Stimulated activated CD8-positive, alpha-beta memory T cell treated with anti-CD3 and anti-CD28 coated beads, Interleukin-15, amount 100 ng/mL, for 48 hours (primary cell): ENCODE measurements at regions not wholly inside any gene's neighbourhood (a gene's known extent, or its start where the extent isn't known, plus 50 kb on each side); places are given as distances from the start of the nearest gene placed in this dataset.

Experiments
- DNase-seq, 2 donors: peaks; one replicate each; pipeline ENCODE4 v3.0.0-alpha.2; 2020; ENCODE audit warnings: low read depth in 2 of 2

DNA sequence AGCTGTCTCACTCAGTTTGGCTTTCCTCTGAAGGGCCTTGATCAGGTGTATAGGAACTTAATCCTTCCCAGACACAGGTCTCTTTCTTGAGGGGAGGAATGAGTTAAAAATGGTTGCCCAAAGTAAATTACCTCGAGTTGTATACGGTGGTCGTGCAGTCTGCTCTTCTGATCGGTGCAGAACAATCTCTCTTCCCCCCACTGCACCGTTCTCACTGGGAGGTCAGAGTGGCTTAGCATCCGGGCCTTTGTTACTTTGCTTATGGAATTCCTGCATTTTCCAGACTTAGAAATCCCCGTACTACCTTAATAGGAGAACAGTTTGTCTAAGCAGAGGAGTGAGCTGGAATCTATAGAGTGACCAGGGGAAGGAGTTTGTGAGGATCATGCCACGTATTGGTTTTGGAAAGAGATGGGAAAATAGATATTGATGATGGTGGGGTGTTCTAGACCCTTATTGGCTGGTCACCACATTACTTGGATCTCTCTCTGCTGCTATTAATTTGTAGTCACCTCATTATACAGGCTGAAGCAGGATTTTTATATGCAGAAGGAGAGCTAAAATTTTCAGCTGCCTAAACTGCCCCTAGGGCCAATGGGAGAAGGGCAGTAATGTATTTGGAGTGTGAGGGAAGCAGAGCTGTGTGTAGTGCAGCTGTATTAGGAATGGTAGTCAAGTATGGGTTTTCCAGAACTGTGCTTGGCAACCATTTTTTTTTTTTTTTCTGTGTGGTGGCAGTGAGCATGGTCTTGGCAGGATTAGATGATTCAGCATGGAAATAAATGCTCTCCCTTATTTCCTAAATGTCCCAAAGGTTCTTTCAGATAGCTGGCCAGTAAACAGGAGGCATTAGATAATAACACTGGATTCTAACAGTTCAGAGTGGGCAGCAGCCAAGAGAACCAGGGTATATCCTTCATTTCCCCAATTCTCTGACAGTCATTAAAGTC is 81.5 kb downstream of the NDUFS5 start:
- no peak for DNase-seq

GRCh38 chr1:39109644-39110043 is 83.5 kb downstream of the NDUFS5 start:
- no peak for DNase-seq

- DNase-seq = no peak
Measured at GRCh38 chr1:39110325-39110851, 84.2 kb downstream of the NDUFS5 start.

- DNase-seq = no peak
Measured at GRCh38 chr1:39110882-39111281, 84.7 kb downstream of the NDUFS5 start.

DNA sequence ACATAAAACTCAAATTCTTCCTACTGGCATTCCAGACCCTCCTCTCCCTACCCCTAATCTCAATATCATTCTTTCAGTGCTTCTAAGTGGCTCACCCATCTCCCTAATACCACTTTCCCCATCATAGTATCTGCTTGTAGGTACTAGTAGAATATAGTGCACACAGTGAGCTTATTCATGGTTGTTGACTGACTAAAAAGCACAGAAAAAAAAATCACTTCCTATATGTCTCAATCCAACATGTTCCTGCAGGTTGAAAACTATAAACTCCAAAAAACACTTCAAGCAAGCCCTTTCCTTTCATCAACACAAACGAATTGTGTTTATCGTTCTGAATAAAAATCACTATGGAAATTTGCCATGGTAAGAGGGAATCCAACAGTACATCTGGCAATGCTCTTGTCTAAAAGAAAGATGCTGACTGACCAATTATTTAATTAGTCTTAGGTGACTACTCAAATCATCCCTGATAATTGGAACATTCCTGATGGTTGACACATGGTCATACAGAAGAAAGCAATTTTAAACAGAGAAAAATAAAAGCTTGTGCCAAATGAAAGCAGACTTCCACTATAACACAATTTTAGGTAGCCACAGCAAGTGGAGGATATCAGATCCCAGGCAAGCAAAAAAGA is 87.1 kb downstream of the NDUFS5 start:
- no peak for DNase-seq

- no peak for DNase-seq
Measured at GRCh38 chr1:39115271-39116110, 89.0 kb upstream of the MACF1 start.

DNA sequence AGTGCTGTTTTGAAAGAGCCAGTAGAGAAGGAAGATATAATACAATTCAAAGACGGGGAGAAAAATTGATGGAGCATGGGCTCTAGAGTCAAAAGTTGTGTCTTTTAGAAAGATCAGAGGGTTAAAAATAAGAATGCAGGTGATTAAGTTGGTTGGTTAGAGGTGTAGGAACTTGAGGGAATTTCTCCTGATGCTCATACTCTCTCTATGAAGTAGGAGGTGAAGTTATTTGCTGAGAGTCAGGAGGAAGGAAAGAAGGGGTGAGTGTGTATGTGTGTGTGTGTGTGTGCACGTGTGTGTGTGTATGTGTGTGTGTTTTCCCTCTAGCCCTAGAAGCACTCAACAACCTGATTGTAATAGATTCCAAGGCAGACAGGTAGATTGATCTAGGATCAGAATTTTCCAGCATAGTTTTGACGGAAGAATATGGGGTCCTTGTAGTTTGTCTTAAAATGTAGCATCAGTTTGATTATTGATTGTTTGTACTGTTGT is 88.3 kb upstream of the MACF1 start:
- DNase-seq = no peak

DNA sequence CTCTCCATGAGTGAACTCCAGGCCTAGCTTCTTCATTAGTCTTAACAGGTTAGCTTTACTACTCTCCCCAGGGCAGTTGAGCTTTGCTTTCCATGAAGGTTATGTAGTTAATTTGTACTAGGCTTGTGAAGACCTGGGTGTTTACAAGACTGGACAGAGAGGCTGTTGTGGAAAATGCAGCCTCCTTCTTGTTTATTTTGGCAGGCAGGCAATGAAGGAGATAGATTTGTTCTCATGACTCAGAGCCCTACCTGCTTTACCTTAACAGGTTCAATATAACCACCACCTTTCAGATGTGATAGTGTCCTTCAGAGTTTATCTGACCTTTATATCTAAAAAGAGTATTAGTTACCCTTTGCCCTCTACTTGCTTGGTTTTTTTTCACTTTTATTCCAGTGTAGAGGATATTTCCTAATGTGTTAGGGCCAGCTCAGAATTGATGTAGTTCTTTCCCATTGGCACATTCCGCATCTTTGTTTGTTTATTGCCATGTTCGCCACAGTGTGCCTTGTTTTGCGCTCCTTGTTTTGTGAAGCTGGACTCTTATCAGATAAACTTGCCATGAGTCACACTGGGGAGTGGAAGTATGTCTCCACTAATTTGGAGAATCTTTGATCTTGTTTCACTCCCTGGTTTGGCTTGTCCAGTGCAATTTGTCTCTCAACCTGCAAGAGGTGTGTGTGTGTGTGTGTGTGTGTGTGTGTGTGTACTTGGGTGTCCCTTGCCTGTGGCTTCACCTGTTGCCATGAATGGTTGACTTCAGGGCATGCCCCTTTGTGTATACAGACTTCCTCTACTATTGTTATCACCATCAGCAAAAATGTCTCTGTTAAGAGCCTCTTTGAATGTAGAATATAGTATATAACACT is 87.4 kb upstream of the MACF1 start:
- DNase-seq = no peak

GRCh38 chr1:39117899-39118450 is 86.5 kb upstream of the MACF1 start:
- no peak for DNase-seq

- no peak for DNase-seq
Measured at GRCh38 chr1:39122056-39122455, 82.4 kb upstream of the MACF1 start.

DNA sequence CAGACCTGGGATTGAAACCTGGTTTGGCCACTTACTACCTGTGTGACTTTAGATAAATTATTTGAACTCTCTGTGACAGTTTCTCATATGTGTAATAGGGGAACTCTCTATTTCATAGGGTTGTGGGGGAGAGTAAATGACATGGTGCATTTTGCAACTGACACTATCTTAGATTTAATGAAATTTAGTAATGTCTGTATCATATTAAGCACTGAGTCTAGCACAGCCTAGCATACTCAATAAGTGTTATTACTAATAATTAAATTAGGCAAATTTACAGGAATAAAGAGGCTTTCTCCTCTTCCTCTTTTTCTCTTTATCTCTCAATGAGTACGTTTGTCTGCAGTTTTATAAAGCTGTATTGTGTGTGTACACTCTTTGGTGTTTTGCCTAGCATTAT is 80.2 kb upstream of the MACF1 start:
- DNase-seq = no peak

DNA sequence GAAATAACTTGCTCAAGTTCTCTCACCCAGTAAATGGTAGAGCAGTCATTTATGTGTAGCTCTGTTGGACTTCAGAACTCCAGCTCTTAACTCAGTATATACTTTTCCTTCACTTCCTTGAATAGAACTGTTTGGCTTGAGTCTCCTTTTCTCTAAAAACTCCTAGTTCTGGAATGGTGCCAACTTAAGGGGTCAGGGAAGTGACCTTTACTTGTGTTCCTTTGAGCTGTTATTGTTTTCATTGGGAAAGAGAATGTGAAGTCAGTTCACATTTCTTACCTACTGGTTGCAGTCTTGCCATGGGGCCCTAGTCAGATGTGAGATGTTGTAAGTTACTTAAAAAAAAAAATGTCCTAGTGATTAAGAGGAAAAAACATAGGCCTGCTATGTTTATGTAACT is 77.0 kb upstream of the MACF1 start:
- DNase-seq = no peak

DNA sequence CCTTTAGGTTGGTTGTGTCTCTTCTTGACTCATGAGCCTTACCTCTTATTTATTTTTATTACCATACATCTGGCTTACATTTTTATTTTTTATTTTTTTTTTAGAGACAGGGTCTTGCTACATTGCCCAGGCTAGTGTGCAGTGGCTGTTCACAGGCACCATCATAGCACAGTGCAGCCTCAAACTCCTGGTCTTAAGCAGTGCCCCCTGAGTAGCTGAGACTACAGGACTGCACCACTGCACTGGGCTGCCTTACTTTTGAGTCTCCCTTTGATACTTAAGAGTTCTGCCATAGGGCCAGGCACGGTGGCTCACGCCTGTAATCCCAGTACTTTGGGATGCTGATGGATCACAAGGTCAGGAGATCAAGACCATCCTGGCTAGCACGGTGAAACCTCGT is 76.4 kb upstream of the MACF1 start:
- DNase-seq = no peak

DNA sequence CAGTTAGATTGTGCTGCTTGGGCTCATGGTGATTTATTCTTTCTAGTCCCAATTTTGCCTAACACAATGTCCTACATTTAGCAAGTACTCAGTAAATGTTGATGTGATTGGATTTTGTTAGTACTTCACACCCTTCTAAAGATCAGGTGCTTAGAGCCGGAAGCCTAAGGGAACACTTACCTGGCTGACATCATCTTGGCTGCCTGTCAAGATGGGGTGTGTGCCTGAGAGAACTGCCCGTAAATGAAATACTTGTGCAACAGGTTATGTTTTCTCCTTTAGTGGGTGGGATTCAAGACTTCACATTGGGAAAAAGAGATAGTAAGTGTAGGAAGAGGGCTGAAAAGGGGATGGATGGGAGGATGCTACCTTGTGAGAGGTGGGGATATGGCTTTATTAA is 75.5 kb upstream of the MACF1 start:
- DNase-seq = no peak

GRCh38 chr1:39129514-39129913 is 75.0 kb upstream of the MACF1 start:
- no peak for DNase-seq

DNA sequence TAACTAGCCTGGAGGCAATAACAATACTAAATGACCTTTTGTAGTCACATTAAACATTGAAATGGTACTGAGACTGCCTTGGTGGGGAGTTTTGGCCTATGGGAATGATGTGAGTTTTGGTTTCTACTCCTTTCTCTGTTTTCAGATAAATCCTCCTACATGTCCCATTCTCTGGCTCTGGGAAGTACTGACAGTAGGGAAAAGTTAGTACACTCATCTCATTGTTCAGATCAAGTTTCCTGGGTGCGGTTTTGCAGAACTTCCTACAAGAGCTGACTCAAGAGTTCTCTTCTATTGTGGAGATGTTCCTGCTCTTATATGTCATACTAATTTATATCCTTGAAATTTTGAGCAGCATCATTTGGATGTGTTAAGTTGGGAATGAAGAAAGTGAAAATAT is 74.2 kb upstream of the MACF1 start:
- DNase-seq = no peak

GRCh38 chr1:39131940-39132339 is 72.6 kb upstream of the MACF1 start:
- DNase-seq = no peak

GRCh38 chr1:39132505-39133339 is 71.8 kb upstream of the MACF1 start:
- DNase-seq = no peak

GRCh38 chr1:39133340-39133684 is 71.2 kb upstream of the MACF1 start:
- DNase-seq = no peak
